ENCODE measurements at regions not wholly inside any gene's neighbourhood (a gene's known extent, or its start where the extent isn't known, plus 50 kb on each side); places are given as distances from the start of the nearest gene placed in this dataset.

GRCh38 chr17:77280304-77281121 is 139.7 kb downstream of the SEC14L1 start:
- Histone ChIP-seq H3K27ac (ENCODE audit: extremely low read depth, low read depth, low read length) (peak overlapping the region; percentile 37; the same call in 1 of the 2 replicates), H3K4me3 (ENCODE audit: low read depth, low read length) (peak overlapping the region; percentile 44), H3K9me3 (ENCODE audit: control insufficient read depth, insufficient read depth, low read depth, low read length) (no peaks in the 10 kb centered on the region), H3K4me1 (ENCODE audit: control insufficient read depth, insufficient read depth, low read length) (peaks cover 18% of the 10 kb centered on the region), H3K36me3 (ENCODE audit: control insufficient read depth in 2 of 2, insufficient read depth in 1 of 2, low read length in 2 of 2) (peaks cover 0 to 4% of the 10 kb centered on the region in 2 experiments; a peak in 1 of 3 replicates)
- CTCF ChIA-PET: interaction anchor here (0.6 to 1.3 kb wide), 8 partner anchors 19 to 346 kb away, joined by 3 to 5 read pairs (median 3); no protein-coding TSS in a partner anchor
- POLR2A ChIA-PET: no interaction called here
- TF ChIP-seq YY2 (tag by site-specific recombination; IDR thresholded peaks at IDR 0.05) (no peak), GLI2 (tag by site-specific recombination; IDR thresholded peaks at IDR 0.05; ENCODE audit: borderline replicate concordance, low read depth) (no peak), ZFHX2 (tag by site-specific recombination; conservative IDR thresholded peaks at IDR 0.05) (no peak), ZNF335 (tag by site-specific recombination; conservative IDR thresholded peaks at IDR 0.05) (peak; percentile 44), ZNF785 (tag by site-specific recombination; IDR thresholded peaks at IDR 0.05) (no peak), ZNF24 (tag by site-specific recombination; IDR thresholded peaks at IDR 0.05) (0 out of 2 replicates have a peak, but pooled peaks have one; percentile 64), ZNF416 (tag by site-specific recombination; IDR thresholded peaks at IDR 0.05) (no peak), ZNF529 (tag by site-specific recombination; IDR thresholded peaks at IDR 0.05; ENCODE audit: insufficient replicate concordance) (no peak), TCF7L2 (IDR thresholded peaks at IDR 0.05; ENCODE audit: borderline replicate concordance, low read depth, low read length) (no peak), ZNF169 (tag by site-specific recombination; IDR thresholded peaks at IDR 0.05) (no peak), PRDM6 (tag by site-specific recombination; IDR thresholded peaks at IDR 0.05) (no peak), ZNF350 (tag by site-specific recombination; IDR thresholded peaks at IDR 0.05) (no peak), ZNF155 (tag by site-specific recombination; IDR thresholded peaks at IDR 0.05) (no peak), ZNF302 (tag by site-specific recombination; IDR thresholded peaks at IDR 0.05; ENCODE audit: low read depth) (no peak), ZNF544 (tag by site-specific recombination; IDR thresholded peaks at IDR 0.05) (no peak), ZNF639 (tag by site-specific recombination; IDR thresholded peaks at IDR 0.05) (no peak), ZNF521 (tag by site-specific recombination; IDR thresholded peaks at IDR 0.05) (no peak)
- TF ChIP-seq, protein P1, sequence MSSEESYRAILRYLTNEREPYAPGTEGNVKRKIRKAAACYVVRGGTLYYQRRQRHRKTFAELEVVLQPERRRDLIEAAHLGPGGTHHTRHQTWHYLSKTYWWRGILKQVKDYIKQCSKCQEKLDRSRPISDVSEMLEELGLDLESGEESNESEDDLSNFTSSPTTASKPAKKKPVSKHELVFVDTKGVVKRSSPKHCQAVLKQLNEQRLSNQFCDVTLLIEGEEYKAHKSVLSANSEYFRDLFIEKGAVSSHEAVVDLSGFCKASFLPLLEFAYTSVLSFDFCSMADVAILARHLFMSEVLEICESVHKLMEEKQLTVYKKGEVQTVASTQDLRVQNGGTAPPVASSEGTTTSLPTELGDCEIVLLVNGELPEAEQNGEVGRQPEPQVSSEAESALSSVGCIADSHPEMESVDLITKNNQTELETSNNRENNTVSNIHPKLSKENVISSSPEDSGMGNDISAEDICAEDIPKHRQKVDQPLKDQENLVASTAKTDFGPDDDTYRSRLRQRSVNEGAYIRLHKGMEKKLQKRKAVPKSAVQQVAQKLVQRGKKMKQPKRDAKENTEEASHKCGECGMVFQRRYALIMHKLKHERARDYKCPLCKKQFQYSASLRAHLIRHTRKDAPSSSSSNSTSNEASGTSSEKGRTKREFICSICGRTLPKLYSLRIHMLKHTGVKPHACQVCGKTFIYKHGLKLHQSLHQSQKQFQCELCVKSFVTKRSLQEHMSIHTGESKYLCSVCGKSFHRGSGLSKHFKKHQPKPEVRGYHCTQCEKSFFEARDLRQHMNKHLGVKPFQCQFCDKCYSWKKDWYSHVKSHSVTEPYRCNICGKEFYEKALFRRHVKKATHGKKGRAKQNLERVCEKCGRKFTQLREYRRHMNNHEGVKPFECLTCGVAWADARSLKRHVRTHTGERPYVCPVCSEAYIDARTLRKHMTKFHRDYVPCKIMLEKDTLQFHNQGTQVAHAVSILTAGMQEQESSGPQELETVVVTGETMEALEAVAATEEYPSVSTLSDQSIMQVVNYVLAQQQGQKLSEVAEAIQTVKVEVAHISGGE (tag by site-specific recombination; conservative IDR thresholded peaks at IDR 0.05; ENCODE audit: low read depth): no peak
- TF ChIP-seq, protein P2, sequence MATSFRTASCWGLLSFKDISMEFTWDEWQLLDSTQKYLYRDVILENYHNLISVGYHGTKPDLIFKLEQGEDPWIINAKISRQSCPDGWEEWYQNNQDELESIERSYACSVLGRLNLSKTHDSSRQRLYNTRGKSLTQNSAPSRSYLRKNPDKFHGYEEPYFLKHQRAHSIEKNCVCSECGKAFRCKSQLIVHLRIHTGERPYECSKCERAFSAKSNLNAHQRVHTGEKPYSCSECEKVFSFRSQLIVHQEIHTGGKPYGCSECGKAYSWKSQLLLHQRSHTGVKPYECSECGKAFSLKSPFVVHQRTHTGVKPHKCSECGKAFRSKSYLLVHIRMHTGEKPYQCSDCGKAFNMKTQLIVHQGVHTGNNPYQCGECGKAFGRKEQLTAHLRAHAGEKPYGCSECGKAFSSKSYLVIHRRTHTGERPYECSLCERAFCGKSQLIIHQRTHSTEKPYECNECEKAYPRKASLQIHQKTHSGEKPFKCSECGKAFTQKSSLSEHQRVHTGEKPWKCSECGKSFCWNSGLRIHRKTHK (tag by site-specific recombination; IDR thresholded peaks at IDR 0.05): no peak
- TF ChIP-seq, protein P3, sequence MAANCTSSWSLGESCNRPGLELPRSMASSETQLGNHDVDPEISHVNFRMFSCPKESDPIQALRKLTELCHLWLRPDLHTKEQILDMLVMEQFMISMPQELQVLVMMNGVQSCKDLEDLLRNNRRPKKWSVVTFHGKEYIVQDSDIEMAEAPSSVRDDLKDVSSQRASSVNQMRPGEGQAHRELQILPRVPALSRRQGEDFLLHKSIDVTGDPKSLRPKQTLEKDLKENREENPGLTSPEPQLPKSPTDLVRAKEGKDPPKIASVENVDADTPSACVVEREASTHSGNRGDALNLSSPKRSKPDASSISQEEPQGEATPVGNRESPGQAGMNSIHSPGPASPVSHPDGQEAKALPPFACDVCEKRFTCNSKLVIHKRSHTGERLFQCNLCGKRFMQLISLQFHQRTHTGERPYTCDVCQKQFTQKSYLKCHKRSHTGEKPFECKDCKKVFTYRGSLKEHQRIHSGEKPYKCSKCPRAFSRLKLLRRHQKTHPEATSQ (tag by site-specific recombination; IDR thresholded peaks at IDR 0.05): no peak
- TF ChIP-seq, protein P4, sequence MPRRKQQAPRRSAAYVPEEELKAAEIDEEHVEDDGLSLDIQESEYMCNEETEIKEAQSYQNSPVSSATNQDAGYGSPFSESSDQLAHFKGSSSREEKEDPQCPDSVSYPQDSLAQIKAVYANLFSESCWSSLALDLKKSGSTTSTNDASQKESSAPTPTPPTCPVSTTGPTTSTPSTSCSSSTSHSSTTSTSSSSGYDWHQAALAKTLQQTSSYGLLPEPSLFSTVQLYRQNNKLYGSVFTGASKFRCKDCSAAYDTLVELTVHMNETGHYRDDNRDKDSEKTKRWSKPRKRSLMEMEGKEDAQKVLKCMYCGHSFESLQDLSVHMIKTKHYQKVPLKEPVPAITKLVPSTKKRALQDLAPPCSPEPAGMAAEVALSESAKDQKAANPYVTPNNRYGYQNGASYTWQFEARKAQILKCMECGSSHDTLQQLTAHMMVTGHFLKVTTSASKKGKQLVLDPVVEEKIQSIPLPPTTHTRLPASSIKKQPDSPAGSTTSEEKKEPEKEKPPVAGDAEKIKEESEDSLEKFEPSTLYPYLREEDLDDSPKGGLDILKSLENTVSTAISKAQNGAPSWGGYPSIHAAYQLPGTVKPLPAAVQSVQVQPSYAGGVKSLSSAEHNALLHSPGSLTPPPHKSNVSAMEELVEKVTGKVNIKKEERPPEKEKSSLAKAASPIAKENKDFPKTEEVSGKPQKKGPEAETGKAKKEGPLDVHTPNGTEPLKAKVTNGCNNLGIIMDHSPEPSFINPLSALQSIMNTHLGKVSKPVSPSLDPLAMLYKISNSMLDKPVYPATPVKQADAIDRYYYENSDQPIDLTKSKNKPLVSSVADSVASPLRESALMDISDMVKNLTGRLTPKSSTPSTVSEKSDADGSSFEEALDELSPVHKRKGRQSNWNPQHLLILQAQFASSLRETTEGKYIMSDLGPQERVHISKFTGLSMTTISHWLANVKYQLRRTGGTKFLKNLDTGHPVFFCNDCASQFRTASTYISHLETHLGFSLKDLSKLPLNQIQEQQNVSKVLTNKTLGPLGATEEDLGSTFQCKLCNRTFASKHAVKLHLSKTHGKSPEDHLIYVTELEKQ (tag by site-specific recombination; IDR thresholded peaks at IDR 0.05; ENCODE audit: borderline replicate concordance): no peak
- TF ChIP-seq, protein P5, sequence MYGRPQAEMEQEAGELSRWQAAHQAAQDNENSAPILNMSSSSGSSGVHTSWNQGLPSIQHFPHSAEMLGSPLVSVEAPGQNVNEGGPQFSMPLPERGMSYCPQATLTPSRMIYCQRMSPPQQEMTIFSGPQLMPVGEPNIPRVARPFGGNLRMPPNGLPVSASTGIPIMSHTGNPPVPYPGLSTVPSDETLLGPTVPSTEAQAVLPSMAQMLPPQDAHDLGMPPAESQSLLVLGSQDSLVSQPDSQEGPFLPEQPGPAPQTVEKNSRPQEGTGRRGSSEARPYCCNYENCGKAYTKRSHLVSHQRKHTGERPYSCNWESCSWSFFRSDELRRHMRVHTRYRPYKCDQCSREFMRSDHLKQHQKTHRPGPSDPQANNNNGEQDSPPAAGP (tag by site-specific recombination; IDR thresholded peaks at IDR 0.05): peak; percentile 49; the same call in 1 of the 2 replicates
